OCI-LY3 (cell line): ENCODE measurements at regions not wholly inside any gene's neighbourhood (a gene's known extent, or its start where the extent isn't known, plus 50 kb on each side); places are given as distances from the start of the nearest gene placed in this dataset.
"Not testable (repeated sequence)": the region's sequence is repeated elsewhere in the genome, so short reads cannot be mapped to it uniquely, and the experiment has no call there.

Source experiments
- CTCF ChIP-seq: fragments of 200-600, 300-600 bp; sonication (generic); IDR thresholded peaks from 2 replicates; pipeline ENCODE4 v1.5.1; 2014; ENCODE audit warnings: antibody characterized with exemption, low read length, low read depth
- EZH2phosphoT487 ChIP-seq: fragments of 200-600 bp; shearing (Covaris generic); IDR thresholded peaks from 2 replicates; pipeline ENCODE4 v1.6.1; 2018; ENCODE audit warnings: antibody characterized with exemption, mixed run types, low read depth

GRCh38 chr5:89630064-89630463, 747.1 kb upstream of the MEF2C start:
- not testable (repeated sequence) for TF ChIP-seq CTCF, EZH2phosphoT487
